Erythroblast (primary cell): ENCODE measurements at regions not wholly inside any gene's neighbourhood (a gene's known extent, or its start where the extent isn't known, plus 50 kb on each side); places are given as distances from the start of the nearest gene placed in this dataset.

Experiments
- DNase-seq, 2 experiments: peaks; one replicate each; lab custom pipeline; 2025; lab: John Stamatoyannopoulos, UW
- GATA1 ChIP-seq: IDR thresholded peaks from 2 replicates; pipeline ENCODE4 v1.6.1; 2011; ENCODE audit warnings: low read depth, mild to moderate bottlenecking, control low read depth, low read length, moderate library complexity
- POLR2A ChIP-seq: IDR thresholded peaks from 2 replicates; pipeline ENCODE4 v1.6.1; 2011; ENCODE audit warnings: mild to moderate bottlenecking, low read length

- DNase-seq, result no peak
- TF ChIP-seq GATA1 (no peak), POLR2A (no peak)
Measured at GRCh38 chr1:106189780-106190179, 866.7 kb upstream of the PRMT6 start.

GRCh38 chr1:106194206-106194605 is 862.3 kb upstream of the PRMT6 start:
- no peak for TF ChIP-seq GATA1
- TF ChIP-seq POLR2A, result no peak
- no peak for DNase-seq

- no peak for DNase-seq
- TF ChIP-seq POLR2A (no peak), GATA1 (no peak)
Measured at GRCh38 chr1:106200711-106201110, 855.8 kb upstream of the PRMT6 start.

- no peak for TF ChIP-seq POLR2A
- no peak for TF ChIP-seq GATA1
- no peak for DNase-seq
Measured at GRCh38 chr1:106207185-106207584, 849.3 kb upstream of the PRMT6 start.

DNA sequence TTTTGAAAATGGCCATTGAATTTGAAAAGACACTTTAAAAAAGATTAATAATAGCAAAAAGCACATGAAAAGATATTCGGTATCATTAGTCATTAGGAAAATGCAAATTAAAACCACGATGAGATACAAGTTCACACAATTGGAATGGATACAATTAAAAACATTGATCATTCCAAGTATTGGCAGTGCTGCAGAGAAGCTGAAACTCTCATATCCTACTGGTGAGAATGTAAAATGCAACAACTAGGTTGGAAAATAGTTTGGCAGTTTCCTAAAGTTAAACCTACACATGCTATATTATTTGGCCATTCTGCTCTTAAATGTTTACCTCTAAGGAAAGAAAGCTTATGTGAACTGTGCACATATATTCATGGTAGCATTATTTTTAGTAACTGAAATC is 838.7 kb upstream of the PRMT6 start:
- TF ChIP-seq POLR2A (no peak), GATA1 (no peak)

GRCh38 chr1:106222403-106222802 is 834.1 kb upstream of the PRMT6 start:
- no peak for DNase-seq
- TF ChIP-seq GATA1 (no peak), POLR2A (no peak)

More for the DNA sequence above, 838.7 kb upstream of the PRMT6 start:
- no peak for DNase-seq

- no peak for DNase-seq
- TF ChIP-seq POLR2A, result no peak
- no peak for TF ChIP-seq GATA1
Measured at GRCh38 chr1:106223213-106223612, 833.3 kb upstream of the PRMT6 start.

GRCh38 chr1:106224426-106224825 is 832.0 kb upstream of the PRMT6 start:
- no peak for DNase-seq
- TF ChIP-seq POLR2A (no peak), GATA1 (no peak)

- TF ChIP-seq POLR2A (no peak), GATA1 (no peak)
- no peak for DNase-seq
Measured at GRCh38 chr1:106225403-106225802, 831.1 kb upstream of the PRMT6 start.

GRCh38 chr1:106226550-106226949 is 829.9 kb upstream of the PRMT6 start:
- no peak for DNase-seq
- no peak for TF ChIP-seq POLR2A
- TF ChIP-seq GATA1, result no peak

- TF ChIP-seq POLR2A (no peak), GATA1 (no peak)
- no peak for DNase-seq
Measured at GRCh38 chr1:106232128-106232527, 824.3 kb upstream of the PRMT6 start.

- TF ChIP-seq POLR2A, result no peak
- no peak for TF ChIP-seq GATA1
- DNase-seq, result no peak
Measured at GRCh38 chr1:106233511-106233910, 823.0 kb upstream of the PRMT6 start.

DNA sequence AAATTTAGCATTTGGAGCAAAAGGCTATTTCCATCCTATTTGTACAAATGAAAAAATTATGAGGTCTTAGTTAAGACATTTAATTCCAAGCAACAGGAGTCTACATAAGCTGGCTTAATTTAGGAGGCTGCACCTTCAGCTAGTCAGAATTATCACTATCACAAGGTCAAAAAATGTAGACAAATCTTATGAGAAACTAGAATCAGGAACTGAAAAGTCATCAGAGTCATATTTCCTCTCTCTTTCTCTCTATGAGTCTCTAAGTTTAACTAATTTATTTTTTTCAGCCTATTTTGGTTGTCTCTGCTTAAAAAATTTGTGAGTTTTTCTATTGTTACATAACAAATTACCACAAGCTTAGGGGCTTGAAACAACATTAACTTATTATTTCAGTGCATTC is 807.1 kb upstream of the PRMT6 start:
- DNase-seq, result no peak
- no peak for TF ChIP-seq POLR2A
- no peak for TF ChIP-seq GATA1

GRCh38 chr1:106249810-106250209 is 806.7 kb upstream of the PRMT6 start:
- TF ChIP-seq GATA1, result no peak
- TF ChIP-seq POLR2A, result no peak
- DNase-seq, result no peak

GRCh38 chr1:106254748-106255147 is 801.7 kb upstream of the PRMT6 start:
- DNase-seq, result no peak
- no peak for TF ChIP-seq GATA1

GRCh38 chr1:106266786-106267185 is 789.7 kb upstream of the PRMT6 start:
- TF ChIP-seq GATA1 (no peak), POLR2A (no peak)
- no peak for DNase-seq

GRCh38 chr1:106268070-106268469 is 788.4 kb upstream of the PRMT6 start:
- no peak for TF ChIP-seq GATA1
- no peak for TF ChIP-seq POLR2A
- no peak for DNase-seq

DNA sequence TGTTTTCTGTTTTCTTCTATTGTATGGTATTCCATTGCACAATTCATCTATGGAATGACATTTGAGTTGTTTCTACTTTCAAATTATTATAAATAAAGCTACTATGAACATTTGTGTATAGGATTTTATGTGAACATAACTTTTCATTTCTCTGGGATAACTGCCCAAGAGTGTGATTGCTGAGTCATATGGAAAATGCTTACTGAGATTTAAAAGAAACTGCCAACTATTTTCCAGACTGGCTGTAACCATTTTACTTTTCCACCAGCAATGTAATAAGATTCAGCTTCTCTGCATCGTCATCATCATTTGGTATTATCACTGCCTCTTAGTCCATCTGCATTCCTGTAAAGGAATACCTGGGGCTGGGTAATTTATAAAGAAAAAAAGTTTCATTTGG is 779.6 kb upstream of the PRMT6 start:
- no peak for DNase-seq

More for the DNA sequence above, 779.6 kb upstream of the PRMT6 start:
- TF ChIP-seq GATA1 (no peak), POLR2A (no peak)
